Kidney capillary endothelial cell (primary cell): ENCODE measurements at regions not wholly inside any gene's neighbourhood (a gene's known extent, or its start where the extent isn't known, plus 50 kb on each side); places are given as distances from the start of the nearest gene placed in this dataset.
A peak's percentile ranks its signal among the peaks of the same experiment; 100 is the strongest.
"Not testable (repeated sequence)": the region's sequence is repeated elsewhere in the genome, so short reads cannot be mapped to it uniquely, and the experiment has no call there.

Experiments
- DNase-seq: peaks from one replicate; pipeline ENCODE4 v3.0.0-alpha.2; 2018; ENCODE audit warnings: low spot score

- DNase-seq, result no peak
Observed at GRCh38 chr12:28988325-28988704, 160.8 kb upstream of the FAR2 start.

- DNase-seq, result no peak
Observed at GRCh38 chr12:28991626-28992025, 157.5 kb upstream of the FAR2 start.

GRCh38 chr12:28993720-28994119 is 155.4 kb upstream of the FAR2 start:
- no peak for DNase-seq

GRCh38 chr12:28994179-28994715 is 154.8 kb upstream of the FAR2 start:
- no peak for DNase-seq

DNA sequence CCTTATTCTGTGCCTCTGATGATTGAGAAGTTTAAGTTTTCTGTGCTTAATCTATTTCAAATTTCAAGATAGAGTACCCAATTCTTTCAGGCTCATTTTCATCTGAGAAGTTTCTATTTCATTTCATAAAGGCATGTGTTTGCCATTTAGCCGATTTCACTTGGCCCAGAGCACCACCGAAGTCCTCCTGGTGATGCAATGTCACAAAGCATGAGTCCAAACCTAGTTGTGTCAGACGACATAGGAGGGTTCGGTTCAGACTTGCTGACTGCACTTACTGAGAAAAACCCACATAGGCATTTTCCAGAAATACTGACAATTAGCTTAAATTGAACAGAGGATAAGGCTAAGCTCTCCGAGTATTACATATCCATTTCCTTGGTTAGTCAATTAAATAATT is 152.4 kb upstream of the FAR2 start:
- DNase-seq, result no peak

GRCh38 chr12:28998662-28999120 is 150.4 kb upstream of the FAR2 start:
- no peak for DNase-seq

GRCh38 chr12:29004066-29004935 is 144.8 kb upstream of the FAR2 start:
- no peak for DNase-seq

DNA sequence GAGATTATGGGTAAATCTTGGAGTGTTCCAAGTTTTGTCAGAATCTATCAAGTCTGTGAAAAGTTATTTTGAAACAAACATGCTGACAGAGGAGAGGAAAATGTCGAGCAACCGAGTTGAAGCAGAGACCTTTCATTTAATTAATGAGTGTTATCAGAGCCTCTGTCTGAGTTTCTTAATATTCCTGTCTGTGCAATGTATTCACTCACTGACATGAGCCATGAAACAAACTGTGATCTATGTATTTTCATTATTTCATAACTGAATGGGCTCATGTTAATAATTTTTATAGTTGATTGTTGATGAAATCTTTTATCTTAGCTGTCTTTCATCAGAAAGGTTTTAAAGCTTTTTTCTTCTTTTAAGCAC is 144.2 kb upstream of the FAR2 start:
- DNase-seq, result no peak

DNA sequence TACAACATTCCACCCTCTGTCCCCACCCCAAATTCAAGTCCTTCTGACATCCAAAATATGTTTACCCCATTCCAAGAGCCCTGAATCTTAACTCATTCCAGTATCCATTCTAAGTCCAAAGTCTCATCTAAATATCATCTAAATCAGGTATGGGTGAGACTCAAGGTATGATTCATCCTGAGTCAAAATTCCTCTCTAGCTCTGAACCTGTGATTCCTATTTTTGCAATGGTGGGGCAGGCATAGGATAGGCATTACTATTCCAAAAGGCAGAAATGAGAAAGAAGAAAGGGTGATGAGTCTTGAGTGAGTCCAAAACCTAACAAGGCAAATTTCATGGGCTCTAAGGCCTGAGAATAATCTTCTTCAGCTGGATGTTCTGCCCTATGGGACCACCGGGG is 140.3 kb upstream of the FAR2 start:
- no peak for DNase-seq

GRCh38 chr12:29012673-29013072 is 136.4 kb upstream of the FAR2 start:
- DNase-seq, result no peak

- not testable (repeated sequence) for DNase-seq
Observed at GRCh38 chr12:29017532-29017931, 131.5 kb upstream of the FAR2 start.

GRCh38 chr12:29023436-29024076 is 125.5 kb upstream of the FAR2 start:
- DNase-seq, result no peak

DNA sequence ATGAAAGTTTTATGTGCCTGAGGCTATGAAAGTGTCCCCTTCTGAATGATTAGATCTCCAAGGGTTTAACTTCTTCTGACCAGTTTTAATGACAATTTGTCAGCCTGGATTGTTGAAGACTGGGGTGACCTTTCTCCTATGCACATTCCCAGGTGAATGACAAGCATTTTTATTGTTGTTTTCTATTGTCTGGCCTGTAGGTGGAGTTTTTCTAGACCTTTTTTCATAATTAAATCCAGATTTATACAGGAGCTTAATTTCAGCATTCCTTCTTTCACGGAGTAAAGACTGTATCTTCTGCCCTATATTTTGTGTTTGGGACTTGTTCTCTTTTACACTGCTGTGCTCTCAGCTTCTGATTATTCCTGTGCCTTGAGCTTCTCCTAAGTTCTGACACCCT is 125.0 kb upstream of the FAR2 start:
- DNase-seq, result no peak

DNA sequence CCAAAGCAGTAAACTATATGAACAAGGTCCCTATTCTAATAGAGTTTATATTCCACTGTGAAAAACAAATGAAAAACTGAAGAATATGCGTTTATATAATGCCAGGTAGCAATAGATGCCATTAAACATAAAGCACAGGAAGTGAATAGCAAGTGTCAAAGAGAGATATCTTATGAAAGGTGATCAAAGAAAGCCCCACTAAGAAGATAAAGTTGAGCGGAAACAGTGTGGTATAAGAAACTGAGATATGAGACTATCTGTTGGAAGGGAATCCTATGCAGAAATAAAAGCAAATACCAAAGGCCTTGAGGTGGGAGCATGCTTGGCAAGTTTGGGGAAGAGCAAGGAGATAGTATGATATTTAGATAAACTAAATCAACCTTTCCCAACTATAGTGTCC is 123.1 kb upstream of the FAR2 start:
- no peak for DNase-seq

DNA sequence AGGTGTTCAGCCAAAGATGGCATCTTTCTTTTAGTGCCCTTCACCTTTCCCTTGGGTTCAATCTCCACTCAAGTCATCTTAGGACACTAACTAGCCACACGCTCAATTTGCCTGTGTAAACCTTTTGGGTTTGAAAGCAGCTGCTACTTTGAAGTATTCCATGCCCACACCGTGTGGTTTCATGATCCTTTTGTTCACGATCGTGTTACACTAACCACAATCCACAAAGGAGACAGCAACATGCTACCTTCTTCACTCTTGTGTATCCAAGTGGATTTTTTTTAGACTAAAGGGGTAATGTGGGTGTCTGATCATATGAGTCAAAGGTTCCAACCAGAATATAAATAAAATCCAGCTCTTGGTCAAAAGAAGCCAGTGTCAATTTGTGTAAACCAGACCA is 122.7 kb upstream of the FAR2 start:
- DNase-seq, result no peak

DNA sequence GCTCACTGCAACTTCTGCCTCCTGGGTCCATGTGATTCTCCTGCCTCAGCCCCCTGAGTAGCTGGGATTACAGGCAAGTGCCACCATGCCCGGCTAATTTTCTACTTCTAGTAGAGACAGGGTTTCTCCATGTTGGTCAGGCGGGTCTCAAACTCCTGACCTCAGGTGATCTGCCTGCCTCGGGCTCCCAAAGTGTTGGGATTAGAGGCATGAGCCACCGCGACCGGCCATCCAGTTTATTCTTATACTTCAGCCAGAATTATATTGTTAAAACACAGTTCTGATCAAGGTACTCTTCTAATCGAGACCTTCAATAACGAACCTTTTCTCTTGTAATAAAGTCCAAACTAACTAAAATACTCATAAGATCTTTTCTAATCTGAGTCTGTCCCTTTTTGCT is 119.6 kb upstream of the FAR2 start:
- not testable (repeated sequence) for DNase-seq

GRCh38 chr12:29030006-29030405 is 119.1 kb upstream of the FAR2 start:
- DNase-seq, result no peak

- DNase-seq, result no peak
Observed at GRCh38 chr12:29032446-29032845, 116.6 kb upstream of the FAR2 start.

DNA sequence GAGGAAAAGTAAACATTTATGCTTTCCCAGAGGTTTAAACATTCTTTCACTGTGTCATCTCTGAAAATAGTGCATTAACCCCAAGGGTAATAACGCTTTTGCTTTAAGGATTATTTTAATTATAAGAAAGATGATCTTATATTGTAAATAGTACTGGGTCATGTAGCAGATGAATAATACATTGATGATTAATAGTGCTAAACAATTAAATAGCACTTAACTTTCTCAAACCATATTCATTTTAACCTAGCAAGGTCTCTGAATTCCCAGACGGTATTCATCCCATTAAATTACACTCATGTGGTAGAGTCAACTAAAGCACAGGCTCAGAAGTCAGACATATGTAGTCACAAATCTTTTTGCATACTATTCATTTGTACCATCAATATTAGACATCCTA is 115.6 kb upstream of the FAR2 start:
- DNase-seq, result no peak

GRCh38 chr12:29035112-29035511 is 114.0 kb upstream of the FAR2 start:
- DNase-seq, result no peak

GRCh38 chr12:29039013-29039412 is 110.1 kb upstream of the FAR2 start:
- no peak for DNase-seq

GRCh38 chr12:29041621-29042020 is 107.5 kb upstream of the FAR2 start:
- peak; percentile 16 for DNase-seq

- no peak for DNase-seq
Observed at GRCh38 chr12:29043069-29043468, 106.0 kb upstream of the FAR2 start.
